Hematopoietic multipotent progenitor cell treated with erythropoietin and hydrocortisone succinate and interleukin-3 and kit ligand, for 17 days (in vitro differentiated cells): ENCODE measurements at regions not wholly inside any gene's neighbourhood (a gene's known extent, or its start where the extent isn't known, plus 50 kb on each side); places are given as distances from the start of the nearest gene placed in this dataset.

Experiments used
- DNase-seq: peaks from one replicate; pipeline ENCODE4 v3.0.0-alpha.2; 2015; ENCODE audit warnings: low spot score

DNA sequence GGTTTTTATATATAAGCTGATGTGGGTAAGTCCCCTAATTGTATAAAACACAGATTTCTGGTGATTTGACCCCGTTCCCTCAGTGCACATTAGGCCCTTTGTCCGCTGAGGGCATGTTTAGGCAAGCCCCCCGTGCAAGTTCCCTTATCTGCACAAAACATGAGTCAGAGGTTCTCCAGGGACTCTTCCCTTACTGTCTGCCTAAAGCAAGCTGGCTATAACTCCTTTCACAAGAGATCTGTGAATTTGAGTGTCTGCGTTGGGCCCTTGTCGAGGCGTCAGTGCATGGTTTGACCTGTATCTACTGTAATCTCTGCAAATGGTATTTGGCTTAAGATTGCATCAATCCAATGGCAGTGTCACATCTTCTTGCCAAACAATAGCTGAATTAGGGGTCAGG lies 712.8 kb downstream of the CDH8 start:
- DNase-seq = no peak

DNA sequence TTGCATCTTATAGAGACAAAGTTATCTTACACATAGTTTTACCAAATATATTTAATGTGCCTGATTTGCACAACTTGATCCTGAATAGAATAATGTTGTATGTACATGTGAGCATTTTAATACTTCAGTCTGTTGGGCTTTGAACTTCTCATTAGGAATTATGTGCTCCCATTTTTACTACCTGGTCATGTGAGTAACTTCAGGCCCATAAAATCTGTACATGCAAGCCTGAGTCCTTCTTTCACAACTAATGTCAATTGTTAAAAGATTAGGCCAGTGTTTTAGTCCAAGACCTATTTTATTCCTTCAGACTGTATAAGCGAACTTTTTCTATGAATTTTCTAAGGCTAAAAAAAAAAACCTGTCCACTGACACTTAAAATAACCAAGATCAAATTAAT lies 715.4 kb downstream of the CDH8 start:
- no peak for DNase-seq

DNA sequence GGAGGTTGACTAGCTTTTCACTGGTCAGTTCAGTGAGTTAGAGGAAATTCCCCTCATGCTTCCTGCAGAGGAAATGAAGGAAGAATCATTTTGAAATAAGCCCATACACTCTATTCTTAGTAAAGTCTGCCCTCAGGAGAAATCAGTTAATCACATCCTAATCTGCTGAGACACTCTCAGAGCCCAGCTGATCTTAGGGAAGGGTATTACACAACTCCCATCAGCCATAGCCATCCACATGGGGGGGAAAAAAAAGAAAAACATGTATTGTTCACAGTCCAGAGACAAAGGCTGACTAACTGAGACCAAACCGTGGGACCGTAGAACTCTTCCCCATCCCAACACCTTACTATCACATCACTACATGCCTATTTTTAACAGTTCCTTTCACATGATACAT lies 722.3 kb downstream of the CDH8 start:
- DNase-seq = no peak

DNA sequence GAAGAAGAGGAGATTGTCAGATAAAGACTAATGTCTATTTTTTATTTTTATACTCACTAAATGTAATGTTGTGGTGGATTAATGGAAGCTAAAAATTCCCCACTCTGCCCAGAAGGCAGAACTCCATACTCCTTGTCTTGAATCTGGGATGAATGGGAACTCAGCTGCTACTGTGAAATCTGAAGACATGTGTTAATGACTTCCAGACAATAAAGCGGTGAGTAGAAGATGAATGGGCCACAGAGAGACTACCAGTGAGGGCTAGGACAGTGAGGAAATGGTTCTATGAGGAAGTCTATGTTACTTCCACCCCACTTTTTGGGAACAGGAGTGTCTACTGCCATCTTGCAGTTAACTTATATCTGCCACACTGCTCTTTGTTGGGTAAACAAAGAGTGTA lies 726.9 kb downstream of the CDH8 start:
- DNase-seq = no peak

DNA sequence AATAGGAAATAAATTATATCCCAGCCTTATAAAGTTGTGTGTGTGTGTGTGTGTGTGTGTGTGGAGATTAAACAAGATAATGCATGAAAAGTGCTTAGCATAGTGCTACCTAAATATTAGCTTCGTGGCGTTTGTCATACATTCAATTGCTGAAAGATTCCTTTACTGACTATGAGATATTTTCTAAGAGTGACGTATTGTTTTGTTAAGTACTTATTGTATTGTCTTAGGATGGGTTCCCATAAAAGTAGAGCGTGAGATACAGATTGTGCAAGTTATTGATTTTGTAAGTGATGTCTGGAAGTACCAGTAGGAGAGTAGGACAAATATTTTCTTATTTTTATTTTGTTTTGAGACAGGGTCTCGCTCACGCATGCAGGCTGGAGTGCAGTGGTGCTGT lies 730.0 kb downstream of the CDH8 start:
- no peak for DNase-seq

DNA sequence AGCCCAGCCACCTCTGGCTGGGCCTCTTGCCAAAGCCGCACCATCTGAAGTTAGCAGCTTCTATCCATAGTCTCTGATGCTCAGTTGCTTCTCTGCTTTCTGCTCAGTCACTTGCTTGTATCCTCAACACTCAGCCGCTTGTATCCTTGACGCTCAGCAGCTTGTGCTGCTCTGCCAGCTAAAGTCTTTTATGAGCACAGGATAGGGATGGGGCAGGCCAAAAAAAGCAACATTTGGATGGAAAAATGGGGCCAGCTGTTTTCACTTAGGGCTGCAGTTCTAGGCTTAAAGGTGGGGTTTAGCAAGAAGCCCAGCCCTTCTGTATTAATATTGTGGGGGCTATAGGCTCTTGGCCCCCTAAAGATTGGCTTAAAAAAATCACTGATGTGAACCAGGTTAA lies 739.4 kb downstream of the CDH8 start:
- no peak for DNase-seq

DNA sequence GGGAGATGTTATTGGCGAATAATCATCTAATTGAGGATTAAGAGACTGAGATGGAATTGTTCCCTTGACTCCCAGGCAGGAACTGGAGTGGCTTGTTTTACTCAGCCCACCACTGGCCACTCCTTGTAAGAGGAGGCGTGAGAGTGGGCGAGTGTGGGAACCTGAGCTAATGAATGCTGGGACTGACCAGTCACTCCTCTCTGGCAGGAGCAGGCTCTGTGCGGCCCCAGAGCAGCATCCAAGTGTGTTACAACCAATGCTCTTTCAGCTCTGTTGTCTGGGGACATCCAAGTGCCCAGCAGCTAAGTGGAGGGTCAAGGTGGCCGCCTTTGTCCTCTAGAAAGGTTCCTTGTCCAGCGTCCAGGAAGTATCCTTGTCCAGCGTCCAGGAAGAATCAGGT lies 739.9 kb downstream of the CDH8 start:
- no peak for DNase-seq

DNA sequence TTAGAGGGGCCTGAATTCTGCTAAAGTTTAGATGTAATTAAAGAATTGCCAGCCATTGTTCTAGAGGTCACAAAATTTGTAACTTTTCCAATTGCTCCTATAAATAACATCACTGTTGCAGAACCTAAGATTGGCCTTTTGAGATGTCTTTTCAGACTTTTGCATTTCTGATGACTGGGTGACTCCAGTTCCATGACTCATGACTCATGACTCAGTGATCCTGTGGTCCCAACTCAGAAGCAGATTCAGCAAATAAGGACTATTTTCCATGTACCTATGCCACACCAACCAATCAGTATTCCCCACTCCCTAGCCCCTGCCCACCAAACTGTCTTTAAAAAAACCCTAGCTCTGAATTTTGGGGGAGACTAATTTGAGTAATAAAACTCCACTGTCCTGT lies 740.9 kb downstream of the CDH8 start:
- DNase-seq = no peak

DNA sequence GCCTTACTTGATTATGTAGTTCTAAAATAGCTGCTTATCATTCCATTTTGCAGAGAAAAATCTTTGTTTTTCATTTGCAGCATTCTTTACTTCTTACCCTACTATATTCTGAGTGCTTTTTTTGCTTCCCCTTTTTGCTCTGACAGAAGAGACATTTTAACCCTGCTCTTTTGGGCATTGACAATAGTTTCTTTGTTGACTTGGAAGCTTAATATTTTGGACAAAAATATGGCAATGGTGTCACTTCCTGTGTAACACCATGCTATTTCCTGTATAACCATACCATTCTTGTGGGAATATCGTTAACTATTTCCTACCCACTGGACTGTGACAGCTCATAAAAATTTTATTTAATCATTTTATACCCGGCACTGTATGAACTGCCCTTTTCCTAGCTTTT lies 747.1 kb downstream of the CDH8 start:
- no peak for DNase-seq

DNA sequence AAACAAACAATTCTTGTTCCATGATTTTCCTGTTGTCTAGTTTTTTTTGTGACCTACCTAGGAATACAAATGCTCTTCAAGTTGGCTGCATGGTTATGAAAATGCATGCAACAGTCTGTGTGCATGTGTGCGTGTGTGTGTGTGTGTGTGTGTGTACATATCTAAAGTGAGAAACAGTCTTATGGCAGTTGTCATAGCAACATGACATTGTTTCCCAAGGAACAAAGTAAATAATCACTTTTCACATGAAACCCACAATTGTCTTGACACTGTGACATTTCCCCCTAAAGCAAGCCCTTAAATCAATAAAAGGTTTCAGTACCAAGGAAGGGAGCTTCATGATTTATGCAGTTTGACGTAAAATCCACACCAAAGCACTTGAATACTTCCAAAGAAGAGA lies 758.4 kb downstream of the CDH8 start:
- no peak for DNase-seq

DNA sequence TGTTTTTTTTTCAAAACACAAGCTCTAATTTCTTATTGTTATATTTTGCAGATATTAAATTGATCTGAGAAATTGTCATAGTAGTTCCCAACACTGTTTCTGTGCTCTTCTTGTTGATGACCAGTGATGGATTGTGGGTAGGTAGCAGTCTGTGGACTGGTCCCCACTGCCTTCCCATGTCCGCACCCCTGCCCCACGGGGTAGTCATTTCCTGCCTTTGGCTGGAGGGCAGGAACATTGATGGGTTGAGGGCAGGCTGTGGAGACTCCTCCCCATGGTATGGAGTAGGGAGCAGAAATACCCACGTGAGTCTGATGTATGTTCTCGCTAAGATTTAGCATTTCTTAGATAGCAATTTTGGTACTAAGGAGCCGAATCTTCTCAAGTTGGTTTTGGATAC lies 762.0 kb downstream of the CDH8 start:
- DNase-seq = no peak

DNA sequence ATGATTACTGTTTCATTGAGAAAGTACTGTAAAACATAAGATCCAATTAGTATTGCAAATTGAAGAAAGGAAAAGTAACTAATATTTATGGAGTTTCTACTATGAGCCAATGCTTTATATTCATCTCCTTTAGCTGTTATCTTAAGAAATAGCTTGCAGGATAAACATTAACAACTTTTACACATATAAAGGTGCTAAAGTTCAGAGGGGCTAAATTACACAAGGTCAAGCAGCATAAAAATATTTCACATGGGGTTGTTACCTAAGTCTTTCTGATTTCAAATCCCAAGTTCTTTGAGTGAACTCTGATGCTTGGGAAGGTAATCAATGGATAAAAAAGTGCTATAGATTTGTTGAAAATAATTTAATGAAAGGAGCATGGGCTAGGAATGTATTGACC lies 765.5 kb downstream of the CDH8 start:
- DNase-seq = no peak

DNA sequence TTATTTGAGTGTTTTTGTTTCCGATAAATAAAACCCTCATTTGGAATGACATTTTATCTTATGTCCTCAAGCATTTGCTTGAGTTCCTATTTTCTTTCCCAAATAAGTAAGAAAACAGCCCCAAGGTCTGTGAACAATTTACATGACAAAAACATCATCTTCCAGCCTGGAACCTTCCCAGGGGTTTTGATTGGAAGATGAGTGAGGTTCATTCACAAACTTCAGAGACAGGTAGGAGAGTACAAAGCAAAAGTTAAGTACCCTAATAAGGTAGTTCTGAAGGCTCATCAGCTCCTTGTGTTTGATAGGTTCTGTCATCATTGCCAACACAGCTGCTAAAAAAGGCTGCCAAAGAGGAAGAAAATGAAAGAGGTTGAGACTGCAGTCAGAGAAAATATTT lies 772.8 kb downstream of the CDH8 start:
- no peak for DNase-seq

DNA sequence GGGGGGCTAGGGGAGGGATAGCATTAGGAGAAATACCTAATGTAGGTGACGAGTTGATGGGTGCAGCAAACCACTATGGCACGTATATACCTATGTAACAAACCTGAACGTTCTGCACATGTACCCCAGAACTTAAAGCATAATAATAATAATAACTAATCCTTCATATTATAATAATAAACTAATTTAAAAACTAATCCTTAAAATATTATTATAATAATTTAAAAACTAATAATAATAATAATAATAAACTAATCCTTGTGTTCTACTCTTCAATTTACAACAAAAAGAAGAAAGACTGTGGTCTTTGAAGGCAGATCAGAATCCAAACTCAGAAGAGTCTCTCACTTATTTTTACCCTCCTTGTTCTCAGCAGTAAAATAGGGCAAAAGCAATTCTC lies 774.9 kb downstream of the CDH8 start:
- no peak for DNase-seq

DNA sequence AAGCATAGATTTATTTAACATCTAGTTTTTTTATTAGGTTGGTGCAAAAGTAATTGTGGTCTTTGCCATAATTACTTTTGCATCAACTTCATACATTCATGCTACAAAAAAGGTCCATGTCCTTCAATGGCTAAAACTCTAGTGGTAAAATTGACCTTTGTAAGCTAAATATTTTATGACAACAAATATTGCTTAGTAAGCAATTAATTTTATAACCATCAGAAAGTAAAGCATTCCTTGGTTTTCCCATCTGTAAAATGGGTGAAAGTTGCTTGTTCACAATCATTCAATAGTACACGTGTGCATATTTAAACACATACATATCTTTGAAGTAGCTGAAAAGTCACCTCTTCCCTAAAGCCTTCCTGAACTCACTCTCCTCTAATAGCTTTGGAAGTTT lies 789.6 kb downstream of the CDH8 start:
- no peak for DNase-seq

DNA sequence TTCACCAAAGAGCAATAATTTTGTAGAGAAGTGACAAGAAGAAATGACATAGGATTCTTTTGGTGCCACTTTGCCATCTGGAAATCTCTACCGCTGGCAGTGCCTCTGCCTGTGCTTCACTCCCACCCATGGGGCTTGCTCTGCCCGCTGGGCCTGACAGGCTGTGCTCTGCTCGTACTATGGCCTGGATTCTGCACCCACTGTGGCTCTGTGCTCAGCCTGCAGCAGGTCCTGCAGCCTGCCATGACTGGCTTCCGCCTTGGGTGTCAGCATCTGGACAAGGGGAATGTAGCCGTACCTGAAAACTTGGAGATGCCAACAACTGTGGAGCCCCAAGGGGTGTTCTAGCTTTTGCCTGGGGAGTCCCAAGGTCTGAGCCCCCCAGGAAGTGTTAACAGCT lies 792.3 kb downstream of the CDH8 start:
- DNase-seq = no peak

DNA sequence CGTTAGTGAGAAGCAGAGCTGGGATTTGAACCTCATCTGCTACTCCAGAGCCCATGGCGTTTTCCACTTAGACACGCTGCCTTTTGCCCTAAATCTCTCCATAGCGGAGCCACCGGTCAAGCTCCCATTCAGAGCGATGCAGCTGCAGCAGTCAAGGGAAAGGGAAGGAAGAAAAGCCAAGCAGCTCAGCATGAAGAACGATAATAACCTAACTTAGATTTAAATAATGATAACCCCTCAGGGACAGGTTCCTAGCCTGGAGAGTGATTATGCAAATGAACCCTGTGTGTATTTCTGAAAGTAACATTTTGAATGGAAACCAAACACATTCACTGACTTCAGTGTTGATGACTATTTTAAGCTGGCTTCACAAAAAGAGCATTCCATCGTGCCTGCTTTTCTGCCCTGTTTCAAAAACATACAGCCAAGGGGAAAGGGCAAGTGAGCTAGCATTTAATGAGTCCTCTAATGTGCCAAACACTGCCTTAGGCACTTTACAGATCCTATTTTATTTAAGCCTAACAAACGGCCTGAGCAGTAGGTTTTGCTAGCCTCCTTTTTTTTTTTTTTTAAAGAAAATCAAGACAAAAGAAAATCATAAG lies 798.3 kb downstream of the CDH8 start:
- no peak for DNase-seq

DNA sequence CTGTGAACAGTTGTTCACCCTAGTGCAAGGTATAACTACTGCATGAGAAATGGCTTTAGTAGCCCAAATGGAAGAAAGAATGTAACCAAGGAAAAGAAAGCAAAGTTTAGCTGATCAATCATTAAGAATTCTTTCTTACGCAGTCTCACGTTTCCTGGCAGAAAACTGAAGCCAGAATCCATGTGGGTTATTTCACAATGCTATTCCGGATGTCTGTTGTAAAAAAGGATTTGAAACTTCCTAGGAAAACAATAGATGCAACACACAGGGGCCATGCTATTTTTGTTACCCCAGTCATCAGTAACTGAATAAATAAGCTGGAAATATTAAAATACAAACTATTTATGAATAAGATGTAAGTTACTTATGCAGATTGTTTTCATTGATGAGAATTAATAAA lies 802.5 kb downstream of the CDH8 start:
- no peak for DNase-seq

DNA sequence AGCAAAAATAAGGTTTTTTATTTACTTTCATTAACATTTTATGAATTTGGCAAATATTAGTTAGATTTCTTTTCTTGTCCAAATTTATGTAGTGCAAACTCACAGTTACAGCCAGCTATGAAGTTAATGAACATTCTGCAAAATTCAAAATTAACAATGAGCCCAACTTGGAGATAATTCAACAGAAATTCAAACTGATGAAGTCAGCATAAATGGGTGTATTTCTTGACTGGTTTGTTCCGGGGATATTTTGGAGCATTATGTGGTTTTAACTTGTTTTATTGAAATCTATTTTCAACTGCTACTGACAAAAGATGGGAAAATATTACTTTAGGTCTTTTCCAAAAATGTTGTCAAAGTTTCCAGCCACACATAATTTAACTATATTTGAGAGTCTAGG lies 807.9 kb downstream of the CDH8 start:
- no peak for DNase-seq

DNA sequence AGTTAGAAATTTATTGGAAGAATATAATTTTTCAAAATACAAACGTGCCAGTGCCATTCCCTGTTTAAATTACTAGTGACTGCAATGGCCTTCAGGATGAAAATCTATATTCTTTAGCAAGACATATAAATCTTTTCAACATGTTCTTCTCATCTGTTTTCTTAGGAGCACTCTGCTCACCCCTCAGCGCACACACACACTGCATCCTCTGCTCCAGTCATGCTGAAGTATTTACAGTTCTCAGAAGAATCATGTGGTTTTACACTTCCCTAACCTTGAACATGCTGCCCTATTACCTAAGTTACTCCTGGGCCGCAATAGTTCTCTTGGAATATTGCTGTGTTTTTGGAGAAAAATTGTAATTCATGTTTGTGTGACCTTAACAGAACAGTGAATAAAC lies 820.6 kb downstream of the CDH8 start:
- no peak for DNase-seq

DNA sequence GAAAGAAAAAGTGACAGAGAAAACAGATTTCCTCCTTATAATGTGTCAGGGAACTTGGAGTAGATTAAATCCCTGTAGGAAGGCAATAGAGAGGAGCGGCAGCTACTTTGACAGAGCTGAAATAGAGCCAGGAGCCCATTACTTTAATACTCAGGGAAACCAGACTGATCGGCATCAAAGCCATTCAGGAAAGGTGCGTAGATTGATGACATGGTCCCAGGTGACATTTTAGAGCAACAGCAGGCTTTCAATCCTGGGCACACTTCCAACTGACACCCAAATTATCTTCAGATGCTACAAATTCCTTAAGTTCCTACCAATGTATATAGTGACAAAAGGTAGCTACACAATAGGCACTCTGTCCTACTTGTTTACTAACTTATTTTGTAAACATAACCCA lies 821.5 kb downstream of the CDH8 start:
- no peak for DNase-seq

DNA sequence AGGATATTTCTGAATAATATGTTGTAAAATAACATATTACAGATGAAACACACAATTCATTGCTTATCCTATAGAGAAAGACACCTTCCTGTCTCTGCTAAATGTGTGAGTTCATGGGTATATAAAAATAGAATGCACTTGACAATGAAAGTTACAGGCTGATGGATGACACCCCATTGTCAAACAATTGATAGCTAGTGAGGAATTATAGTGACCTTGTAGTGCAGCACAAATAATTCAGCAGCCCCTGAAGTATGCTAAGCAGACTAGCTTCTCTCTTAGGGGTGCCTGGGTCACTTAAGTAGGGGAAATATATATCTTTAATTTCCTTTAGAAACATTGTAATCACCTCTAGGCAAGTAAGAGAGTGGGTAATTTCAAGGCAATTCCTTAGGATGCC lies 826.2 kb downstream of the CDH8 start:
- DNase-seq = no peak

DNA sequence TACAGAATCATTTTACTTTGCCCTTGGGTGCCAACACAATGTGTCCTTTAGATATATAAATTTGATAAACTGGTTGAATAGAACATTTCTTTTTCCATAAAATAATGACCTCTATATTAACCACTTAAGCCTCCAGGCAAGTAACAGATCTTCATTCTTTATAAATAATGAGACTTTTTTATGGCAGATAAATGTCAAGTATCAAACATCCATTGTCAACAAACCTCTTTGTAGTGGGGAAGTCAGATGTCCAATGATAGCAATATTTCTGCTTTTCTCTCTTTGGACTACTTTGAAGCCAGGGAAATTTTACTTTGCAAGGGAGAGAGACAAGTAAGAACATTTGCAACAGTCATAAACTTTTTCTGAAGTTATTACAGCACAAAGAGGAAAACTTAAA lies 841.2 kb downstream of the CDH8 start:
- no peak for DNase-seq

DNA sequence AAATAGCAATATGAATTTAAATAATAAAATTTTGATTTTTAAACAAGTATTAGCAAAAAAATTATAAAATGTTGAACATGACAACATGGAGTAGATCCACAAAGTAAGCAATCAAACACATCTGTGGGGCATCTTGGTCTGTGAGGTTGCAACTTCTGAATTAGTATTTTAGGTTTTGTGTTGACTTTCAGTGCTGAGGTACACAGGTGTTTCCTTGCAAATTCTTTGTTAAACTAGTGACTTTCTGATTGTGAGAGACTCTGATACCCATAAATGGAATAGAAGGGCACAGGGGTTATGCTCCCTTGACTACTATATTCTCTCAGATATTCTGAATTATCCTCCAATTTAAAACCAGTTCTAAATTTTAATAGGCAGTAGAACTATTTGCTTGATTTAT lies 841.7 kb downstream of the CDH8 start:
- no peak for DNase-seq

DNA sequence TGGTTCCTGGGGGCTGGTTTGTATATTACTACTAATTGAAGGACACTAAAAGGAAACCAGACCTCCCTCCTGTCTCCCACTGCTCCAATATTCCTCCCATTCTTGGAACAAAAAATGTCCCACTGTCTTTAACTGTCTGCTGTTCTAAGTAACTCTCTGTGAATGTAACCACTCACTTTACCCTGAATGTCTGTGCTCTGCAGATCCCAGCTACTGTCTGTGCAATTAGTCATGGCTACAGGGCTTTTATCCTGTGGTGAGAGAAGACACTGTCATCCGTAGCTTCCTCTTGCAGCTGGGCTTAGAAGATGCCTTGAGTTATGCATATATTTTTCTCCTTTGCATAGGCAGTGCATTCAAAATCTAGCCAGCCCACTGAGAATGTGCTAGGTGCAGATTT lies 853.8 kb downstream of the CDH8 start:
- no peak for DNase-seq
